Mesendoderm (in vitro differentiated cells): ENCODE measurements at regions not wholly inside any gene's neighbourhood (a gene's known extent, or its start where the extent isn't known, plus 50 kb on each side); places are given as distances from the start of the nearest gene placed in this dataset.

Experiments
- DNase-seq: peaks from one replicate; pipeline ENCODE4 v3.0.0; 2013
- H2AK5ac ChIP-seq: 2 replicates; pipeline ENCODE4 v1.6.1; 2013; ENCODE audit warnings: low read length, inconsistent platforms
- H2BK120ac ChIP-seq: 2 replicates; pipeline ENCODE4 v1.6.1; 2013; ENCODE audit warnings: low read depth, mild to moderate bottlenecking, low read length, moderate library complexity, mixed read lengths
- H2BK15ac ChIP-seq: replicated peaks from 2 replicates; pipeline ENCODE4 v1.6.1; 2013; ENCODE audit warnings: low read depth, mild to moderate bottlenecking, moderate library complexity
- H2BK5ac ChIP-seq: 2 replicates; pipeline ENCODE4 v1.6.1; 2013; ENCODE audit warnings: low read length, inconsistent platforms
- H3K18ac ChIP-seq: 2 replicates; pipeline ENCODE4 v1.6.1; 2013; ENCODE audit warnings: mild to moderate bottlenecking, low read length, mixed read lengths
- H3K23ac ChIP-seq: one replicate; pipeline ENCODE4 v1.6.1; 2013; ENCODE audit warnings: low read length
- H3K27ac ChIP-seq: 2 replicates; pipeline ENCODE4 v1.5.1; 2013; ENCODE audit warnings: low read depth, mild to moderate bottlenecking, inconsistent platforms, low read length, moderate library complexity
- H3K27me3 ChIP-seq: 2 replicates; pipeline ENCODE4 v1.6.1; 2013; ENCODE audit warnings: low read length, control low read depth, mild to moderate bottlenecking, inconsistent platforms; ENCODE audit not compliant: insufficient read depth, poor library complexity
- H3K36me3 ChIP-seq: 2 replicates; pipeline ENCODE4 v1.6.1; 2013; ENCODE audit warnings: low read length, inconsistent platforms; ENCODE audit not compliant: control insufficient read depth, insufficient read depth
- H3K4ac ChIP-seq: one replicate; pipeline ENCODE4 v1.6.1; 2013; ENCODE audit warnings: low read depth, mild to moderate bottlenecking, low read length, moderate library complexity
- H3K4me1 ChIP-seq: 2 replicates; pipeline ENCODE4 v1.6.1; 2013; ENCODE audit warnings: low read depth, low read length, inconsistent platforms; ENCODE audit not compliant: control insufficient read depth
- H3K4me2 ChIP-seq: 2 replicates; pipeline ENCODE4 v1.6.1; 2013; ENCODE audit warnings: low read length
- H3K4me3 ChIP-seq: 2 replicates; pipeline ENCODE4 v1.5.1; 2013; ENCODE audit warnings: mild to moderate bottlenecking, low read length
- H3K56ac ChIP-seq: one replicate; pipeline ENCODE4 v1.6.1; 2013; ENCODE audit warnings: low read length
- H3K79me1 ChIP-seq: 2 replicates; pipeline ENCODE4 v1.6.1; 2013; ENCODE audit warnings: low read length, inconsistent platforms
- H3K79me2 ChIP-seq: 2 replicates; pipeline ENCODE4 v1.6.1; 2013; ENCODE audit warnings: mild to moderate bottlenecking, low read length; ENCODE audit not compliant: control insufficient read depth, insufficient read depth
- H3K9ac ChIP-seq: 2 replicates; pipeline ENCODE4 v1.6.1; 2013; ENCODE audit warnings: low read length, inconsistent platforms
- H4K5ac ChIP-seq: one replicate; pipeline ENCODE4 v1.6.1; 2013; ENCODE audit warnings: low read length
- H4K8ac ChIP-seq: one replicate; pipeline ENCODE4 v1.6.1; 2013; ENCODE audit warnings: low read depth, mild to moderate bottlenecking, control low read depth, low read length, moderate library complexity
- WGBS: extraction: QIAGEN DNeasy Blood & Tissue Kit; methylation state at CpG from one replicate; pipeline ENCODE4 v1.1.7; 2013; ENCODE audit warnings: low lambda C conversion rate, missing lambda C conversion rate; ENCODE audit not compliant: insufficient coverage; ENCODE audit errors: extremely low coverage; 5-methylcytosine and 5-hydroxymethylcytosine counted together

GRCh38 chr2:228503731-228504130 lies 322.2 kb upstream of the SPHKAP start:
- Histone ChIP-seq H3K4me2 (no peak overlapping the region), H3K79me1 (no peaks in the 10 kb centered on the region), H3K4me3 (no peak overlapping the region), H4K8ac (no peak overlapping the region), H4K5ac (no peak overlapping the region), H2BK5ac (no peak overlapping the region), H3K79me2 (no peaks in the 10 kb centered on the region), H2BK15ac (no peak overlapping the region), H3K9ac (no peak overlapping the region), H2BK120ac (no peak overlapping the region), H3K23ac (no peak overlapping the region), H3K4me1 (peaks cover 8% of the 10 kb centered on the region), H2AK5ac (no peak overlapping the region), H3K18ac (no peak overlapping the region), H3K56ac (no peak overlapping the region), H3K4ac (no peak overlapping the region), H3K27ac (no peak overlapping the region), H3K27me3 (no peaks in the 10 kb centered on the region), H3K36me3 (no peaks in the 10 kb centered on the region)
- DNase-seq, result no peak

GRCh38 chr2:228493852-228494251 lies 312.4 kb upstream of the SPHKAP start:
- Histone ChIP-seq H3K4me1 (no peaks in the 10 kb centered on the region), H2BK5ac (no peak overlapping the region), H4K8ac (no peak overlapping the region), H3K79me2 (no peaks in the 10 kb centered on the region), H4K5ac (no peak overlapping the region), H3K4me3 (no peak overlapping the region), H3K9ac (no peak overlapping the region), H2BK15ac (no peak overlapping the region), H2BK120ac (no peak overlapping the region), H3K36me3 (no peaks in the 10 kb centered on the region), H3K4ac (no peak overlapping the region), H3K23ac (no peak overlapping the region), H3K27me3 (no peaks in the 10 kb centered on the region), H2AK5ac (no peak overlapping the region), H3K79me1 (no peaks in the 10 kb centered on the region), H3K27ac (no peak overlapping the region), H3K4me2 (no peak overlapping the region), H3K18ac (no peak overlapping the region), H3K56ac (no peak overlapping the region)
- WGBS, result no CpG with 5 or more reads among the region's 3 CpGs
- no peak for DNase-seq

- H2BK5ac ChIP-seq, result no peak overlapping the region
- no peaks in the 10 kb centered on the region for H3K27me3 ChIP-seq
- H3K27ac ChIP-seq, result no peak overlapping the region
- H3K79me1 ChIP-seq, result no peaks in the 10 kb centered on the region
- H3K4me2 ChIP-seq, result no peak overlapping the region
- no peaks in the 10 kb centered on the region for H3K36me3 ChIP-seq
- no peak overlapping the region for H4K5ac ChIP-seq
- no peak overlapping the region for H3K23ac ChIP-seq
- H3K18ac ChIP-seq, result no peak overlapping the region
- no peak overlapping the region for H3K4me3 ChIP-seq
- no peaks in the 10 kb centered on the region for H3K79me2 ChIP-seq
- no peak for DNase-seq
- H3K9ac ChIP-seq, result no peak overlapping the region
- H2BK120ac ChIP-seq, result no peak overlapping the region
- H3K4me1 ChIP-seq, result no peaks in the 10 kb centered on the region
- H2AK5ac ChIP-seq, result no peak overlapping the region
- H2BK15ac ChIP-seq, result no peak overlapping the region
- no peak overlapping the region for H4K8ac ChIP-seq
- no peak overlapping the region for H3K4ac ChIP-seq
- no peak overlapping the region for H3K56ac ChIP-seq
These were observed 297.5 kb upstream of the SPHKAP start for GRCh38 chr2:228479014-228479413.

GRCh38 chr2:228474466-228474865 lies 293.0 kb upstream of the SPHKAP start:
- H3K9ac ChIP-seq, result no peak overlapping the region
- H3K23ac ChIP-seq, result no peak overlapping the region
- H4K8ac ChIP-seq, result no peak overlapping the region
- no peak overlapping the region for H2AK5ac ChIP-seq
- H3K27ac ChIP-seq, result no peak overlapping the region
- H3K4me2 ChIP-seq, result no peak overlapping the region
- no peak overlapping the region for H3K4me3 ChIP-seq
- H2BK120ac ChIP-seq, result no peak overlapping the region
- H3K36me3 ChIP-seq, result no peaks in the 10 kb centered on the region
- H3K4me1 ChIP-seq, result no peaks in the 10 kb centered on the region
- no peak overlapping the region for H4K5ac ChIP-seq
- no peaks in the 10 kb centered on the region for H3K27me3 ChIP-seq
- no CpG with 5 or more reads among the region's 2 CpGs for WGBS
- H3K4ac ChIP-seq, result no peak overlapping the region
- H2BK15ac ChIP-seq, result no peak overlapping the region
- H3K79me2 ChIP-seq, result no peaks in the 10 kb centered on the region
- no peaks in the 10 kb centered on the region for H3K79me1 ChIP-seq
- DNase-seq, result peak; percentile 54
- no peak overlapping the region for H2BK5ac ChIP-seq
- no peak overlapping the region for H3K18ac ChIP-seq
- no peak overlapping the region for H3K56ac ChIP-seq

GRCh38 chr2:228469721-228470120 lies 288.2 kb upstream of the SPHKAP start:
- Histone ChIP-seq H3K79me2 (no peaks in the 10 kb centered on the region), H2BK5ac (no peak overlapping the region), H3K56ac (no peak overlapping the region), H2BK15ac (no peak overlapping the region), H3K4me3 (no peak overlapping the region), H2BK120ac (no peak overlapping the region), H3K4me1 (no peaks in the 10 kb centered on the region), H4K8ac (no peak overlapping the region), H3K4me2 (no peak overlapping the region), H3K27ac (no peak overlapping the region), H3K4ac (no peak overlapping the region), H3K27me3 (no peaks in the 10 kb centered on the region), H2AK5ac (no peak overlapping the region), H3K79me1 (no peaks in the 10 kb centered on the region), H3K18ac (no peak overlapping the region), H4K5ac (no peak overlapping the region), H3K9ac (no peak overlapping the region), H3K23ac (no peak overlapping the region), H3K36me3 (no peaks in the 10 kb centered on the region)
- DNase-seq, result no peak

GRCh38 chr2:228466851-228467250 lies 285.4 kb upstream of the SPHKAP start:
- H4K5ac ChIP-seq, result no peak overlapping the region
- no peak overlapping the region for H3K9ac ChIP-seq
- no peak overlapping the region for H3K27ac ChIP-seq
- no peak overlapping the region for H2BK5ac ChIP-seq
- H2BK120ac ChIP-seq, result no peak overlapping the region
- no peak for DNase-seq
- H3K36me3 ChIP-seq, result no peaks in the 10 kb centered on the region
- no peak overlapping the region for H2BK15ac ChIP-seq
- no peak overlapping the region for H3K4me2 ChIP-seq
- no peak overlapping the region for H3K56ac ChIP-seq
- H2AK5ac ChIP-seq, result no peak overlapping the region
- no CpG with 5 or more reads among the region's 2 CpGs for WGBS
- no peaks in the 10 kb centered on the region for H3K27me3 ChIP-seq
- no peaks in the 10 kb centered on the region for H3K4me1 ChIP-seq
- H3K4ac ChIP-seq, result no peak overlapping the region
- H3K23ac ChIP-seq, result no peak overlapping the region
- H3K4me3 ChIP-seq, result no peak overlapping the region
- H3K79me2 ChIP-seq, result no peaks in the 10 kb centered on the region
- H3K79me1 ChIP-seq, result no peaks in the 10 kb centered on the region
- no peak overlapping the region for H4K8ac ChIP-seq
- H3K18ac ChIP-seq, result no peak overlapping the region
